Adrenal gland (tissue), 9 donors: ENCODE measurements at regions not wholly inside any gene's neighbourhood (a gene's known extent, or its start where the extent isn't known, plus 50 kb on each side); places are given as distances from the start of the nearest gene placed in this dataset.

Experiments used
- DNase-seq, 7 donors: peaks; one replicate each; pipeline ENCODE4 v3.0.0-alpha.2; 2019 to 2020
- H3K27ac ChIP-seq, 5 donors: fragments of 200-600 bp; sonication (generic) in 4 of 5; 1 replicate in 3 of 5; 2 replicates in 2 of 5; pipeline versions ENCODE4 v1.5.1 to v1.8.0; 2016 to 2020; ENCODE audit warnings: mild to moderate bottlenecking in 1 of 5
- H3K27me3 ChIP-seq: fragments of 200-600 bp; 2 replicates; pipeline ENCODE4 v1.8.0; 2021
- H3K36me3 ChIP-seq, 2 donors: fragments of 200-600 bp; replicated peaks in 1 of 2; 1 replicate in 1 of 2; 2 replicates in 1 of 2; pipeline versions ENCODE4 v1.5.1 to v1.8.0; 2018 to 2022
- H3K4me1 ChIP-seq, 2 donors: fragments of 200-600 bp; replicated peaks in 1 of 2; 1 replicate in 1 of 2; 2 replicates in 1 of 2; pipeline versions ENCODE4 v1.5.1 to v1.8.0; 2018 to 2021
- H3K4me3 ChIP-seq, 4 donors: fragments of 200-600 bp; sonication (generic) in 3 of 4; one replicate each; pipeline ENCODE4 v1.5.1; 2016 to 2018
- H3K9me3 ChIP-seq, 3 donors: fragments of 200-600 bp; sonication (generic) in 1 of 3; replicated peaks in 1 of 3; 1 replicate in 2 of 3; 2 replicates in 1 of 3; pipeline versions ENCODE4 v1.5.1 to v1.8.0; 2016 to 2021
- POLR2A ChIP-seq, 2 donors: fragments of 450-650 bp; IDR thresholded peaks; one replicate each; pipeline ENCODE4 v1.6.1; 2017; ENCODE audit warnings: antibody characterized with exemption in 2 of 2, mild to moderate bottlenecking in 2 of 2, moderate library complexity in 1 of 2
- WGBS, 4 donors: extraction: QIAGEN DNeasy Blood & Tissue Kit in 2 of 4; methylation state at CpG; one replicate each; pipeline versions ENCODE4 v1.1.5 to v1.1.7; 2013 to 2017; 5-methylcytosine and 5-hydroxymethylcytosine counted together
- intact Hi-C, 2 donors: fragments of 100-400 bp; cut with DNase I; formaldehyde crosslinking; loops; one replicate each; pipeline versions ENCODE4 v1.14.1 to v1.15.0; 2022 to 2023
- TF ChIP-seq, protein P1 (sequence below), 6 experiments: fragments of 450-650 bp in 4 of 6; fragments of 200-600 bp in 2 of 6; sonication (generic) in 1 of 6; IDR thresholded peaks; 1 replicate in 5 of 6; 2 replicates in 1 of 6; pipeline versions ENCODE4 v1.5.1 to v1.8.0; 2016 to 2021; ENCODE audit warnings: antibody characterized with exemption in 6 of 6, mild to moderate bottlenecking in 2 of 6, moderate library complexity in 1 of 6
- donor health status: healthy with polysubstance abuse.
- donor health status: Bipolar disorder and iron deficiency.
- donor health status: DM: yes; HTN: yes; CAD: no.
- donor health status: DM: no; HTN: no; CAD: no.
- donor health status: DM: no; HTN: no; CAD: no.

DNA sequence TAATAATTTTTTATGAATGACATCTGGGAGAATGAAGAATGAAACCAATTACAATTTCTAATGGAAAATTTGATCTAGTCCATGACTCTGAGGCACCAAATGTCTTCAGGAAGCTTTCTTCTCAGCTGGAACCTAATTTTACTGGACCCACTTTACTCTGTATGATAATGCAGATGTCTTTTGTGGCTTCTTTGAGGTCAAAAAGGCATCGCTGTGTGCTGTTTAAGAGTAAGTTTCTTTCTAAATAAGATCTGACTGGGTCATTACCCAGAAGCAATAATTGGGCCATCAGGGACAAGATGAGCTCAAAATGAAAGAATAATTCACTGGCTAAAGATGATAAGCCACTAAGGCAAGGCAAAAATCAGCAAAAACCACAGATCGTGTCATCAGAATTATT is 633.4 kb downstream of the PSAT1 start:
- Histone ChIP-seq H3K4me1 (no peaks in the 10 kb centered on the region), H3K27me3 (no peaks in the 10 kb centered on the region), H3K36me3 (no peaks in the 10 kb centered on the region), H3K9me3 (no peaks in the 10 kb centered on the region), H3K27ac (no peak overlapping the region), H3K4me3 (no peak overlapping the region)
- WGBS, 4 donors = 83 to 89% (median 84%) methylated on average over 2 of the region's 2 CpGs
- intact Hi-C loops = no loop called here
- no peak for DNase-seq
- TF ChIP-seq, protein P1, sequence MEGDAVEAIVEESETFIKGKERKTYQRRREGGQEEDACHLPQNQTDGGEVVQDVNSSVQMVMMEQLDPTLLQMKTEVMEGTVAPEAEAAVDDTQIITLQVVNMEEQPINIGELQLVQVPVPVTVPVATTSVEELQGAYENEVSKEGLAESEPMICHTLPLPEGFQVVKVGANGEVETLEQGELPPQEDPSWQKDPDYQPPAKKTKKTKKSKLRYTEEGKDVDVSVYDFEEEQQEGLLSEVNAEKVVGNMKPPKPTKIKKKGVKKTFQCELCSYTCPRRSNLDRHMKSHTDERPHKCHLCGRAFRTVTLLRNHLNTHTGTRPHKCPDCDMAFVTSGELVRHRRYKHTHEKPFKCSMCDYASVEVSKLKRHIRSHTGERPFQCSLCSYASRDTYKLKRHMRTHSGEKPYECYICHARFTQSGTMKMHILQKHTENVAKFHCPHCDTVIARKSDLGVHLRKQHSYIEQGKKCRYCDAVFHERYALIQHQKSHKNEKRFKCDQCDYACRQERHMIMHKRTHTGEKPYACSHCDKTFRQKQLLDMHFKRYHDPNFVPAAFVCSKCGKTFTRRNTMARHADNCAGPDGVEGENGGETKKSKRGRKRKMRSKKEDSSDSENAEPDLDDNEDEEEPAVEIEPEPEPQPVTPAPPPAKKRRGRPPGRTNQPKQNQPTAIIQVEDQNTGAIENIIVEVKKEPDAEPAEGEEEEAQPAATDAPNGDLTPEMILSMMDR (IDR thresholded peaks at IDR 0.05) = no peak
- no peak for TF ChIP-seq POLR2A (IDR thresholded peaks at IDR 0.05)

GRCh38 chr9:78932849-78933627 is 636.1 kb downstream of the PSAT1 start:
- intact Hi-C loops = no loop called here
- no peak for DNase-seq
- Histone ChIP-seq H3K9me3 (no peaks in the 10 kb centered on the region), H3K36me3 (no peaks in the 10 kb centered on the region), H3K27ac (no peak overlapping the region), H3K27me3 (no peaks in the 10 kb centered on the region), H3K4me3 (no peak overlapping the region), H3K4me1 (no peaks in the 10 kb centered on the region)
- TF ChIP-seq, protein P1 (IDR thresholded peaks at IDR 0.05) = no peak
- WGBS, 4 donors = 72 to 87% (median 74%) methylated on average over 4 of the region's 4 CpGs

- no peak for DNase-seq
- intact Hi-C loops = no loop called here
- WGBS, 4 donors = 43 to 45% (median 45%) methylated on average over 1 of the region's 1 CpG
- Histone ChIP-seq H3K4me1 (no peaks in the 10 kb centered on the region), H3K9me3 (no peaks in the 10 kb centered on the region), H3K27ac (no peak overlapping the region), H3K4me3 (no peak overlapping the region), H3K36me3 (no peaks in the 10 kb centered on the region), H3K27me3 (no peaks in the 10 kb centered on the region)
- TF ChIP-seq, protein P1 (IDR thresholded peaks at IDR 0.05) = no peak
- no peak for TF ChIP-seq POLR2A (IDR thresholded peaks at IDR 0.05)
Observed at GRCh38 chr9:78934880-78935279, 636.9 kb upstream of the TLE4 start.

GRCh38 chr9:78938821-78939220 is 632.9 kb upstream of the TLE4 start:
- Histone ChIP-seq H3K4me3 (no peak overlapping the region), H3K9me3 (no peaks in the 10 kb centered on the region), H3K36me3 (no peaks in the 10 kb centered on the region), H3K4me1 (no peaks in the 10 kb centered on the region), H3K27ac (no peak overlapping the region), H3K27me3 (no peaks in the 10 kb centered on the region)
- intact Hi-C loops = no loop called here
- WGBS, 4 donors = 69 to 86% (median 82%) methylated on average over 4 of the region's 4 CpGs
- TF ChIP-seq, protein P1 (IDR thresholded peaks at IDR 0.05) = no peak
- no peak for TF ChIP-seq POLR2A (IDR thresholded peaks at IDR 0.05)
- DNase-seq = no peak
